Islet precursor cell (in vitro differentiated cells): ENCODE measurements at regions not wholly inside any gene's neighbourhood (a gene's known extent, or its start where the extent isn't known, plus 50 kb on each side); places are given as distances from the start of the nearest gene placed in this dataset.

Source experiments
- DNase-seq: peaks from one replicate; pipeline ENCODE4 v3.0.0-alpha.2; 2018

DNA sequence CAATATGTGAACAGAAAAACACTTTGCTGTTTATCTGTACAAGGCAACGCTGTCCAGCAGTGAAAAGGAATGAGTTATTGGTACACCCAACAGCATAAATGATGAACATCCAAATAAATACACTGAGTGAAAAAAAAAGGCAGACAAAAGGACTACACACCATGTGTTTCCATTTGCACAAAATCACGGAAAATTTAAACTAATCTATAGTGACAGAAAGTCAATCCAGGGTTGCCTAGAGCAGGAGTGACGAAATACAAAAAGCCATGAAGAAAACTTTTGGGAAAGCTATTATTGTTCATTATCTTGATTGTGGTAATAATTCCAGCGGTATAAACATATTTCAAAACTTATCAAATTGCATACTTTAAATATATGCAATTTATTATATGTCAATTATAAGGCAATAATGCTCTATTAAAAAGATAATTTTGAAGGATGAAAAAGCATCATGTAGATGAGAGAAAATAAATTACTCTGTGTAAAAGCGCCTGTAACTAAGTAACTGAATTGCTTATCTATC is 578.0 kb upstream of the TMEM132C start:
- no peak for DNase-seq

DNA sequence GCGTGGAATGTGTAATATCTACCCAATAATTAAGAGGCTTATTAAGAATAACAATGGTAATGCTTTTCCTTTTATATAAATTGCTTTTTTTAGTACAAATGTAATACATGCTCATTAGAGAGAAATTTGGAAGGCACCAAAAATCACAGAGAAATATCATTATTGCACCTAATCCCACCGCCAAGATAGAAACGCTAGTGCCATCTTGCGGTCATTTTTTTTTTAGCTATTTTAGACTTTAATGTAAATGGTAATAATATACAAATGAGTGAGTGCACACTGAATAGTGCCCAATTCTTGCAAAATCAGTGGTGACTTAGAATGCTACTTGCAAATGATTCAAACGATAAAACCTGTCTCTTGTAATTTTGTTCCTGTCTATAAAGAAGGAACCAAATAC is 576.8 kb upstream of the TMEM132C start:
- no peak for DNase-seq

DNA sequence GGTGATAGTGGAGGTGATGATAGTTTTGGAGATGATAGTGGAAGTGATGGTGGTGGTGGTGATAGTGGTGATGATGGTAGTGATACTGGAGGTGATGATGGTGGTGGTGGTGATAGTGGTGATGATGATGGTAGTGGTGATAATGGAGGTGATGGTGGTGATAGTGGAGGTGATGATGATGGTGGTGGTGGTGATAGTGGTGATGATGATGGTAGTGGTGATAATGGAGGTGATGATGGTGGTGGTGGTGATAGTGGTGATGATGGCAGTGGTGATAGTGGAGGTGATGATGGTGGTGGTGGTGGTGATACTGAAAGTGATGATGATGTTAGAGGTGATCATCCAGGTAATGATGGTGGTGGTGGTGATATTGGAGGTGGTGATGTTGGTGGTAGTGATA is 570.0 kb upstream of the TMEM132C start:
- no peak for DNase-seq

DNA sequence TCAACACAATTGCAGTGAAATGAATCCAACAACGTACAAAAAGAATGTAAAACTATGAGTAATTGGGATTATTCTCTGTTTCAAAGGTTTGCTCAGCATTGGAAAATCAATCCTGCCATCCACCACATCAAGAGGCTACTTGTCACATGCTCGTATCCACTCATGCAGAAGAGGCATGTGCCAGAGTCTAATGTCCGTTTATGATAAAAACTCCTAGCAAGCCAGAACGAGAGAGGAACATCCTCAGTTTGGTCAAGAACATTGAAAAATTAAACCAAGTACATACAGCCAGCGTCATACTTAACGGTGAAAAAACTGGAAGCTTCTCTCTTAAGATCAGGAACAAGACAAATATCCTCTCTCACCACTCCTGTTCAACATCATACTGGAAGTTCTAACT is 563.9 kb upstream of the TMEM132C start:
- no peak for DNase-seq

- DNase-seq, result no peak
These were observed 555.9 kb upstream of the TMEM132C start for GRCh38 chr12:127711108-127711507.

DNA sequence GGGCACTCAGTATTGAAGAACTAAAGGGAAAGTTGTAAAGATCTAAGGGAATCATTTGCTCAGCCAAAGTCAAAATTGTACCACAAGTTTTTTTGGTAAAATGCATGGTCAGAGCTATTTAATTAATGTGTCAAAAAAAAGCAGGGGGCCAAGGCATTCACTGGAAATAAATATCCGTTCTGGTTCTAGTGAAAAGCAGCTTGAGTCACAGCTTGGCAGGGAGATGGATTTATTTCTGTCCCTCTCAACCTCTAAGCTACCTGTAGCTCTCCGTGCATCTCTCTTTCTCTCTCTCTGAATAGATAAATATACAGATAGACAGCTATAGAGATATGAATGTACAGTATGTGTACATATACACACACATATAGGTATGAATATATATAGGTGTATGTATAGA is 554.4 kb upstream of the TMEM132C start:
- DNase-seq, result no peak

GRCh38 chr12:127716166-127716565 is 550.8 kb upstream of the TMEM132C start:
- no peak for DNase-seq

GRCh38 chr12:127717278-127717677 is 549.7 kb upstream of the TMEM132C start:
- no peak for DNase-seq

GRCh38 chr12:127720334-127720733 is 546.6 kb upstream of the TMEM132C start:
- no peak for DNase-seq

DNA sequence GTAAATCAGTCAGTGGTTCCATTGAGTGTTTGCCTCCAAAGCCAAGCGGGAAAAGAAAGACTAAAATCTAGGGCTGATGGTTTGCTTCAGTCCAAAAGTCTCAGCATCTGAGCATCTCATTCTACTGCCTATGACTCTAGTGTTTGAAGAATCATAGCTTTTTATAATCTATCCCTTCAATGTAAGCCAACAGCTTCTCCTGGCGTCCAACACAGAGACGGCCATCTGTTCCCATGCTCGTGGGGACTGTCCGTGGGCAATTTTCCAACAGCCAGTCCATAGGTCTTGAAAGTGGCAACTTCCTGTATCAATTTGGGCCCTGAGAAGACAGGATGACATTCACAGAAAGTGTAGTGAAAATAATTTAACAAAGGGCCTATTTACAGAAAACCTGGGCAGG is 544.4 kb upstream of the TMEM132C start:
- DNase-seq, result no peak

DNA sequence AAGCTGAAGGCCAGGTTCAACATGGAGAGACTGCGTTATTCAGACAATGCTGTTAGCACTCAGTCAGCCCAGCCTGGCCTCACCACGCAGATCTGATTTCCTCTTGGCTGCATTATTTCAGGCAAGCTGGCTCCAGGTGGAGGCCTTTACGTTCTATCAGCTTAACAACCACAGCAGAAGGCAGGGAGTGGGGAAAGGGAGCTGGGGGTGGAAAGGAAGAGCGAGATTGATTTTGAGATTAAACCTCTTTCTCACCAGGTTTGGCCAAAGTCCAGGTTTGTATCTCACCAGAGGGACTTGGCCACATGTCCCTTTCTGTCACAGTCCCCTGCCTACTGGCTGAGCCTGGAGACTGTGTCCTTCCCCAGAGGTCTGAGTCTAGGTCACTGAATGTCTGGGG is 543.7 kb upstream of the TMEM132C start:
- DNase-seq, result no peak

DNA sequence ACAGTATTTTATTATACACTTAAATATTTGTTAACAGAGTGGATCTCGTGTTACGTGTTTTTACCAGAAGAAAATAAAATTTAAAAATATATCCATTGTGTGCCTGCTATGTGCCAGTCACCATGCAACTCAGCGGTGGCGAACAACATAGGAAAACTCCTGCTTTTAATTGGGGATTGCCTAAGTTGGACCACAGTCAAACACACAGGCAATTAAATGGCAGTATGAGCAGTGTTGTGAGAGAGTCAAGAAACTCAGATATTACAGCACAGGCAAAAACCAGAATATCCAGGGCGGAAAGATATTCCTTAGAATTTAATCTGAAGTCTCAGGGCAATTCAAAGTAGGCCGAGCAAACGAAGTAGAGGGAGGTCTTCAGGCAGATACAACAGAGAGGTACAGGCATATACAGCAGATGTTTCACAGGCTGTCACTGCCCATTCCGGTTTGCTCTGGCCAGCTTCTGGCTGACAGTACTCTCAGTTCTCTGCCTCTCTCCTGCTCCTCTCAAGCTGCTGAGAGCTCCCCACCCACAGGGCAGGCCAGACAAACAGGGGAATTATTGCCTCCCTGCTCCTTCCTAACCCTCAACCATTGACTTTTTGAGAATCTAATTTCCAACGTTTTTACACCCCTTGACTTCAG is 540.2 kb upstream of the TMEM132C start:
- DNase-seq, result no peak

- DNase-seq, result no peak
These were observed 538.7 kb upstream of the TMEM132C start for GRCh38 chr12:127728285-127728684.

DNA sequence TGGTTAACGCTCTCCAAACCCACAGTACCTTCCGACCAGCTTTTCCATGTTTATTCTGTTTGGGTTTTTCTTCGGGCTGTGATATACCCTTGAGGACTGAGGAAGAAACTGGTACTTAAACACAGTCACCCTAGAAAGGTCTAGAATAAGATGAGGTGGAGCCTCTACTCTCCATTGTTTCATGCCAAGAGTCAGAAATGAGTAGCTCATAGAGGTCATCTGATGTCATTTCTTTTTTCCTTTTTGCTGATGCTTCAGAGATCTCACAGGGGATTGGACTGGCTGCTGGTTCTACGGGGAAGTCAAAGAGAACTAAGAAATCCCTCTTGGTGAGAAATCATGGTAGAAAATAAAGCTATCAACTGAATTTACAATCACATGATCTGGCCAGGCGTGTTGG is 538.2 kb upstream of the TMEM132C start:
- no peak for DNase-seq

DNA sequence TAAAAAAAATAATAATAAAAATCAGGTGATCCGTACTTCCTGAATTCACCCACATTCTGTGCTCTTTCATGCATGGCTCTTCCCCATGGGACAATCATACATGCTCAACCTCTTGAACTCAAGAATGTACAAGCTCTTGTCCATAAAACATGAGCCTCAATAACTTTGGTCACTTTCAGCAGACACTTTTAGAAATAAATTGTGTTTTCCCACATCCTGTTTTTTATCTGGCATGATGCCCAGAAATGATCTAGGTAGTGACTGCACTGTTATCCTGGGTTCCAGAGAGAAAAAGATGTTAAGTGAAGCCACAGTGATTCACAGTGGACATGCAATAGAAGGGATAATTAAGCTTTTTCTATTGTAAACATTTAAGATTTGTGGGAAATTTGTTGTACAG is 537.6 kb upstream of the TMEM132C start:
- no peak for DNase-seq

DNA sequence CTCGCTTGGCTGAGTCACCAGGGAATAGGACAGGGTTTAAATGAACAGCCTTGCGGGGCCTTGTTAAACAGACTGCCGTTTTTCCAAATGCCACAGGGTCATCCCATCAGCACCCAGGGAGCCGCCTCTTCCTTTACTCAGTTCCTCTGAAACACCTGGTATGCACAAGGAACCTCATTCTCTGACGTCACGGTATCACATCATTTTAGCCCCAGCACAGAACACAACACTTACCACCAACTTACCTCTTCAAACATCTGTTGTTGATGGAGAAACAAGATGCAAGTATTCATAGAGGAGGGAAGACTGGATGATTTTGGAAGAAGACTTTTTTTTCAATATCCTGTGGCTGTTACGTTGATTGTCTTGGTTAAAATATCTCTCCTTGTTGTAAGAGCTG is 535.3 kb upstream of the TMEM132C start:
- no peak for DNase-seq

- no peak for DNase-seq
These were observed 524.7 kb upstream of the TMEM132C start for GRCh38 chr12:127742231-127742630.

DNA sequence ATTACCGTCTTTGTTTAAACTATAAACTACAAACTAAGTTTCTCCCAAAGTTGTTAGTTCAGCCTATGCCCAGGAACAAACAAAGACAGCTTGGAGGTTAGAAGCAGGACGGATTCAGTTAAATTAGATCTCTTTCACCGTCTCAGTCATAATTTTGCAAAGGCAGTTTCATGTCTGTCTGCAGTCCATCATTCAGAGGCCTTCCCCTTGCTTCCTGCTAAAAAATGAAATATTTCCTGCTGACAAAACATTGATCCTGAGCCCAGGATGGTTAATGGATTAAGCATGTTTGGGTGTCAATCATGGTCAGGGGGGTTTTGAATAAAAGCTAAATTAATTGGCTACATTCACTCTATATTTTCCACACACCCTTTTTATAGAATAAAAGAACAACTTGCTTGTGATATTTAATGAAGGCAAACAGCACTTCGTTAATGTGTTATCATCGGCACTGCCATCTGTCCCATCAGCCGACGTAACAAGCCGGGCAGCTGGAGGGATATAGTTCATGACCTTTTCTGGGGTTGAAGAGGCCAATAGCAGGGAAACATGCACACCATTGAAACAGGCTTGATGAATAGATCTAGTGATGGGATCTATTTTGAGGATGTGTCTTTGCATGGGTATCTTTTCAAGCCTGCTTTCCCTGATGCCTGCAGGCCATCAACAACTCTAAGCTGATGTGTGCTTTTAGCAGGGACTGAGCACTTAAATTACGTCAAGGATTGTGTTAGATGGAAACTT is 521.3 kb upstream of the TMEM132C start:
- no peak for DNase-seq

DNA sequence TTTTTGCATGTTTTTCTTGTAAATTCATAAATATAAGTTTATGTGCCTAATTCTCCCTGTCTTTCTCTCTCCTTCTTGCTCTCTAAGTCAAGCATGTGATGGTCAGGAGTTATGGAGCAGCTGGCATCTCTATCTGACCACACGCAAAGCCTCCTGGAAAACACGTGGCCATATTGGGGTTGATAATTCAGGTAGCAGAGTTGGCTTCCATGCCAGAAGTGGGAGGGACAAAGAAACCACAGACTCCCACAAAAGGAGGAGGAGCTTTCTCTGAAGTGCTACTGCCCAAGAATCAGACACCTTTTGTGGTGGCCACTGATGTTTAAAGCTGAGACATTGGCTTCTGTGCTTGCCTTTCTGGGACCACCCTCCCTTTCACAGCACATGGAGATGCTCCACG is 517.6 kb upstream of the TMEM132C start:
- DNase-seq, result no peak

DNA sequence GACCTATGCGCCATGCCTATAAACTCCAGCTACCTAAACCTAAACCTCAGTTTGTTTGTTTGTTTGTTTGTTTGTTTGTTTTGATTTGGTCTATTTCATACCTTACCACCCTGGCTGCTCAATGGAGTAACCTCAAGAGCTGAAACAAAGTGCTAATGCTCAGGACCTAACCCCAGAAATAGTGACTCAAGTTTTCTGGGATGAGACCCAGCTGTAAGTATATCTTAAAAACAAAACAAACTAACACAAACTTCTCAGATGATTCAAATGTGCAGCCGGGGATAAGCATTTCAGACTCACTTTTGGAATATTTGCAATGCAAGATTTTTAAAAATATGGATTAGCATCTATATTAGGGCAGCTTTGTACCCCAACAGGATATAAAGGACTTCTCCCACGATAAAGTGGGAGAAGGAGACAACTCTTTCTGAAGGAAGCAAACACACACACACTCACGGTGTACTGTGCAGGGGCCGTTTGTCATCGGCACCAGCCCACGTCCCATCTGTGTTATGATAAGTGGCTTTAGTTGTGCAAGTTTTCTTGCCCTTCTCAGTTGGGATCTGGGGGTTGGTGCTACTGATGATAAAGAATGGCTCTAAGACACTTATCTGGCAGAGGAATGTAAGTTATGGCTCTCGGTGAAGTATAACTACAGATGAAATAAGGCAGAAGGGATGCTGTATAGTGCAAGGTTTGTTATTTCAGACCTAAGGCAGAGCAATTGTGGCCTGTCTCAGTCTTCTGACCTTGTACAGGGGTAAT is 516.7 kb upstream of the TMEM132C start:
- no peak for DNase-seq

GRCh38 chr12:127752802-127753201 is 514.2 kb upstream of the TMEM132C start:
- DNase-seq, result no peak

DNA sequence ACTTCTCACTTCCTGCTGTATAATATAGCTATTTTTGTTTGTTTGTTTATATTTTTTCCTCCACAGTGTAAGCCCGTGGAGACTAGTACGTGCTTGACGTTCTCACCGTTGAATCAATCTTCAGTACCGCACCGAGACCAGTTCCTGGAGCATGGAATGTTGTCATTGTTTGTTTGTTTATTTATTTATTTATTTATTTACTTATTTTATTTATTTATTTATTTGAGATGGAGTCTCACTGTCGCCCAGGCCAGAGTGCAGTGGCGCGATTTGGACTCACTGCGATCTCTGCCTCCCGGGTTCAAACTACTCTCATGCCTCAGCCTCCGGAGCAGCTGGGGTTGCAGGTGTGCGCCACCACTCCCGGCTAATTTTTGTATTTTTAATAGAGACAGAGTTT is 506.6 kb upstream of the TMEM132C start:
- DNase-seq, result no peak

GRCh38 chr12:127760996-127761395 is 506.0 kb upstream of the TMEM132C start:
- no peak for DNase-seq

GRCh38 chr12:127761880-127762279 is 505.1 kb upstream of the TMEM132C start:
- DNase-seq, result no peak
